B cell (primary cell): ENCODE measurements at regions not wholly inside any gene's neighbourhood (a gene's known extent, or its start where the extent isn't known, plus 50 kb on each side); places are given as distances from the start of the nearest gene placed in this dataset.

Experiments
- ATAC-seq: fragments of 200-7000 bp; cut with Tn5 transposase; one replicate; pipeline ENCODE4 v1.10.0; 2021; ENCODE audit warnings: low read depth, mild to moderate bottlenecking, moderate number of reproducible peaks, moderate library complexity
- CTCF ChIA-PET: fragments of 350-600 bp; sonication (Branson Sonifier 250); formaldehyde crosslinking; loops from one replicate; lab custom pipeline; 2021; ENCODE audit warnings: antibody characterized with exemption, inconsistent platforms; lab: Charles Lee
- POLR2A ChIA-PET: fragments of 350-600 bp; sonication (Branson Sonifier 250); formaldehyde crosslinking; loops from one replicate; lab custom pipeline; 2021; ENCODE audit warnings: antibody characterized with exemption; lab: Charles Lee
- DNase-seq: peaks from one replicate; pipeline ENCODE4 v3.0.0; 2013
- H2AFZ ChIP-seq: 2 replicates; pipeline ENCODE4 v1.6.1; 2012; ENCODE audit warnings: mild to moderate bottlenecking, low read depth, low read length; ENCODE audit not compliant: insufficient read depth, poor library complexity, severe bottlenecking
- H3K27ac ChIP-seq, 2 donors: 1 replicate in 1 of 2; 2 replicates in 1 of 2; pipeline ENCODE4 v1.5.1; 2012 to 2013; ENCODE audit warnings: low read length in 2 of 2, mild to moderate bottlenecking in 2 of 2, moderate library complexity in 1 of 2
- H3K27me3 ChIP-seq, 4 experiments: fragments of 200-600 bp in 1 of 4; sonication (generic) in 1 of 4; replicated peaks in 1 of 4; 1 replicate in 2 of 4; 2 replicates in 2 of 4; pipeline versions ENCODE4 v1.6.1 to v1.7.0; 2013 to 2016; ENCODE audit warnings: low read length in 3 of 4, mild to moderate bottlenecking in 2 of 4, mixed read lengths in 1 of 4, moderate library complexity in 1 of 4; ENCODE audit not compliant: insufficient read depth in 4 of 4, control insufficient read depth in 3 of 4; ENCODE audit errors: control extremely low read depth in 1 of 4
- H3K36me3 ChIP-seq, 2 experiments: replicated peaks in 1 of 2; 1 replicate in 1 of 2; 2 replicates in 1 of 2; pipeline versions ENCODE4 v1.6.1 to v1.7.1; 2013; ENCODE audit warnings: low read length in 1 of 2; ENCODE audit not compliant: insufficient read depth in 2 of 2, control insufficient read depth in 1 of 2; ENCODE audit errors: control extremely low read depth in 1 of 2, extremely low read depth in 1 of 2
- H3K4me1 ChIP-seq, 2 donors: fragments of 200-600 bp in 1 of 2; sonication (generic) in 1 of 2; 1 replicate in 1 of 2; 2 replicates in 1 of 2; pipeline versions ENCODE4 v1.5.1 to v1.6.1; 2013 to 2017; ENCODE audit warnings: low read length in 2 of 2; ENCODE audit not compliant: control insufficient read depth in 2 of 2, insufficient read depth in 2 of 2
- H3K4me2 ChIP-seq: replicated peaks from 2 replicates; pipeline ENCODE3; 2012; ENCODE audit warnings: mild to moderate bottlenecking, low read depth, low read length; ENCODE audit not compliant: poor library complexity, severe bottlenecking
- H3K4me3 ChIP-seq, 5 experiments: fragments of 200-600 bp in 1 of 5; sonication (generic) in 1 of 5; 1 replicate in 3 of 5; 2 replicates in 2 of 5; pipeline versions ENCODE4 v1.5.1 to v1.7.0; 2011 to 2016; ENCODE audit warnings: low read length in 4 of 5, mild to moderate bottlenecking in 4 of 5, low read depth in 2 of 5, control low read depth in 1 of 5, moderate library complexity in 1 of 5; ENCODE audit not compliant: insufficient read depth in 1 of 5; ENCODE audit errors: control extremely low read depth in 1 of 5, extremely low read depth in 1 of 5
- H3K79me2 ChIP-seq: fragments of 200-600 bp; sonication (generic); one replicate; pipeline ENCODE4 v1.6.0; 2016; ENCODE audit warnings: low read length; ENCODE audit not compliant: control insufficient read depth, insufficient read depth
- H3K9ac ChIP-seq: fragments of 200-600 bp; sonication (generic); 2 replicates; pipeline ENCODE4 v1.6.1; 2017; ENCODE audit warnings: mild to moderate bottlenecking, low read length, moderate library complexity
- H3K9me3 ChIP-seq, 3 donors: one replicate each; pipeline versions ENCODE4 v1.6.1 to v1.7.1; 2013; ENCODE audit warnings: low read length in 2 of 3; ENCODE audit not compliant: control insufficient read depth in 2 of 3, insufficient read depth in 1 of 3; ENCODE audit errors: control extremely low read depth in 1 of 3
- H4K20me1 ChIP-seq: 2 replicates; pipeline ENCODE4 v1.6.0; 2012; ENCODE audit warnings: mild to moderate bottlenecking, low read length; ENCODE audit not compliant: insufficient read depth, control insufficient read depth, poor library complexity, severe bottlenecking
- H3K27ac Mint-ChIP-seq: one replicate; pipeline ENCODE4 v1.8.0; 2021; ENCODE audit warnings: mixed read lengths
- H3K27me3 Mint-ChIP-seq: one replicate; pipeline ENCODE4 v1.8.0; 2021; ENCODE audit warnings: mixed read lengths
- H3K4me1 Mint-ChIP-seq: one replicate; pipeline ENCODE4 v1.8.0; 2021; ENCODE audit warnings: mixed read lengths
- H3K4me3 Mint-ChIP-seq: one replicate; pipeline ENCODE4 v1.8.0; 2021; ENCODE audit warnings: mixed read lengths
- H3K9me3 Mint-ChIP-seq: one replicate; pipeline ENCODE4 v1.8.0; 2022; ENCODE audit warnings: mixed read lengths; ENCODE audit not compliant: insufficient read depth
- EZH2 ChIP-seq: IDR thresholded peaks from 2 replicates; pipeline ENCODE4 v1.6.1; 2012; ENCODE audit warnings: borderline replicate concordance, low read depth, mild to moderate bottlenecking, moderate library complexity, low read length; ENCODE audit not compliant: insufficient read depth, poor library complexity, severe bottlenecking
- WGBS: methylation state at CpG from one replicate; pipeline ENCODE4 v1.1.5; 2013; ENCODE audit warnings: missing lambda C conversion rate; ENCODE audit not compliant: insufficient coverage; 5-methylcytosine and 5-hydroxymethylcytosine counted together
- intact Hi-C: fragments of 100-400 bp; cut with micrococcal nuclease; formaldehyde crosslinking; loops from one replicate; pipeline ENCODE4 v1.10.0; 2022
- TF ChIP-seq, protein P1 (sequence below): fragments of 200-600 bp; IDR thresholded peaks from one replicate; pipeline ENCODE4 v1.8.0; 2022; ENCODE audit warnings: antibody characterized with exemption, mild to moderate bottlenecking

DNA sequence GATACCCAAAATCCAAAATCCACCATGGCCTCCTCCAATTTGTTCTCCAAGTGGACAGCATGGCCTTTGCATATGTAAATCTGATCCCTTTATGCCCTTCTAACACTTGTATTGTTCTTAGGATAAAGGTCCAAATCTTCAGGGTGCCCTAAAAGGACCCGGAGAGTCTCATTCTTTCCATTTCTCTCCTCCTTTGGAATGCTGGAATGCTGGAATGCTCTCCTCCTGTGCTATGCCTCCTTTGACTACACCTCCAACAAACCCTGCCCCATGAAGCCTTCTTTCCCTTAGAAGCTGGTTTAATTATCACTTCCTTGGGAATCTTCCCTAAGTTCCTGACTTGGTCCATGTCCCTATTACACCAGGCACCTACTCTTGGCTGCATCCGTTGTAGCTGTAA lies 484.8 kb upstream of the RUNX1 start:
- POLR2A ChIA-PET: no interaction called here
- H3K4me1 Mint-ChIP-seq: peaks cover 13% of the 10 kb centered on the region

DNA sequence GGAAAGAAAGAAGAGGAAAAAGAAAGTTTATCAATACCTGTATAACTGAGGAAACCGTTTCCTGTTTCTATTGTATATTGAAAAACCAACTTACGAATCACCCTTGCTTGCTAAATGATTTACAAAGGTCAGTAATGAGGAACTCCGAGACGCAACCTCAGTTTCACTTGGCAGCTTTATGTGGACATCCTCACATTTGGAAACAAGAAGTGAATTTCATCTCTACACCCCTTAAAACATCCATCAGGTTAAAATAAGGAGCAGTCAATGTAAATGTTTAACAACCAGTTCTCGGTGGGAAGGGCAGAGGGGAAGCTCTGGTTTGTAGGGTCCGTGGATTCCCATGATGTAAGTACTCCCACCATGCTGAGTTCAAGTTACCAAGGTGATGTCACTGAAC lies 481.7 kb upstream of the RUNX1 start:
- no peaks in the 10 kb centered on the region for H3K79me2 ChIP-seq
- DNase-seq: no peak
- no peak overlapping the region for H3K9ac ChIP-seq

More for the DNA sequence above, 484.8 kb upstream of the RUNX1 start:
- no peak overlapping the region for H3K9ac ChIP-seq
- H3K4me3 ChIP-seq: no peak overlapping the region
- H3K79me2 ChIP-seq: no peaks in the 10 kb centered on the region
- H3K9me3 ChIP-seq: peaks cover 3 to 10% (median 4%) of the 10 kb centered on the region in 3 donors
- H3K4me1 ChIP-seq: peaks cover 6 to 10% of the 10 kb centered on the region in 2 donors
- Mint-ChIP-seq H3K27ac (no peak overlapping the region), H3K27me3 (no peaks in the 10 kb centered on the region), H3K9me3 (peaks cover 6% of the 10 kb centered on the region), H3K4me3 (no peak overlapping the region)
- H3K36me3 ChIP-seq: no peaks in the 10 kb centered on the region
- DNase-seq (no peak), ATAC-seq (no peak)
- H4K20me1 ChIP-seq: no peaks in the 10 kb centered on the region
- WGBS: 95% methylated on average over 2 of the region's 2 CpGs
- intact Hi-C loops: no loop called here
- H3K27me3 ChIP-seq: no peaks in the 10 kb centered on the region
- TF ChIP-seq, protein P1, sequence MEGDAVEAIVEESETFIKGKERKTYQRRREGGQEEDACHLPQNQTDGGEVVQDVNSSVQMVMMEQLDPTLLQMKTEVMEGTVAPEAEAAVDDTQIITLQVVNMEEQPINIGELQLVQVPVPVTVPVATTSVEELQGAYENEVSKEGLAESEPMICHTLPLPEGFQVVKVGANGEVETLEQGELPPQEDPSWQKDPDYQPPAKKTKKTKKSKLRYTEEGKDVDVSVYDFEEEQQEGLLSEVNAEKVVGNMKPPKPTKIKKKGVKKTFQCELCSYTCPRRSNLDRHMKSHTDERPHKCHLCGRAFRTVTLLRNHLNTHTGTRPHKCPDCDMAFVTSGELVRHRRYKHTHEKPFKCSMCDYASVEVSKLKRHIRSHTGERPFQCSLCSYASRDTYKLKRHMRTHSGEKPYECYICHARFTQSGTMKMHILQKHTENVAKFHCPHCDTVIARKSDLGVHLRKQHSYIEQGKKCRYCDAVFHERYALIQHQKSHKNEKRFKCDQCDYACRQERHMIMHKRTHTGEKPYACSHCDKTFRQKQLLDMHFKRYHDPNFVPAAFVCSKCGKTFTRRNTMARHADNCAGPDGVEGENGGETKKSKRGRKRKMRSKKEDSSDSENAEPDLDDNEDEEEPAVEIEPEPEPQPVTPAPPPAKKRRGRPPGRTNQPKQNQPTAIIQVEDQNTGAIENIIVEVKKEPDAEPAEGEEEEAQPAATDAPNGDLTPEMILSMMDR: no peak
- TF ChIP-seq EZH2: no peak
- CTCF ChIA-PET: no interaction called here
- H2AFZ ChIP-seq: no peak overlapping the region
- no peak overlapping the region for H3K4me2 ChIP-seq
- H3K27ac ChIP-seq: no peak overlapping the region

More for the DNA sequence above, 481.7 kb upstream of the RUNX1 start:
- no peaks in the 10 kb centered on the region for H3K27me3 Mint-ChIP-seq
- ChIA-PET POLR2A (no interaction called here), CTCF (no interaction called here)
- no peak for TF ChIP-seq EZH2
- TF ChIP-seq, protein P1: no peak
- peaks cover 0 to 3% (median 3%) of the 10 kb centered on the region in 3 donors for H3K9me3 ChIP-seq
- peaks cover 4% of the 10 kb centered on the region for H3K9me3 Mint-ChIP-seq
- ATAC-seq: no peak
- H3K27ac ChIP-seq: no peak overlapping the region
- intact Hi-C loops: no loop called here
- H3K4me3 ChIP-seq: no peak overlapping the region
- WGBS: 100% methylated on average over 2 of the region's 6 CpGs
- H3K36me3 ChIP-seq: no peaks in the 10 kb centered on the region
- H3K4me2 ChIP-seq: no peak overlapping the region
- H3K4me1 ChIP-seq: peaks cover 29 to 34% of the 10 kb centered on the region in 2 donors
- no peaks in the 10 kb centered on the region for H3K27me3 ChIP-seq
- no peaks in the 10 kb centered on the region for H4K20me1 ChIP-seq
- peaks cover 40% of the 10 kb centered on the region for H3K4me1 Mint-ChIP-seq
- no peak overlapping the region for H3K27ac Mint-ChIP-seq
- no peak overlapping the region for H2AFZ ChIP-seq
- H3K4me3 Mint-ChIP-seq: no peak overlapping the region
